Erythroblast (primary cell): ENCODE measurements at regions not wholly inside any gene's neighbourhood (a gene's known extent, or its start where the extent isn't known, plus 50 kb on each side); places are given as distances from the start of the nearest gene placed in this dataset.

Experiments
- GATA1 ChIP-seq: IDR thresholded peaks from 2 replicates; pipeline ENCODE4 v1.6.1; 2011; ENCODE audit warnings: low read depth, mild to moderate bottlenecking, control low read depth, low read length, moderate library complexity
- POLR2A ChIP-seq: IDR thresholded peaks from 2 replicates; pipeline ENCODE4 v1.6.1; 2011; ENCODE audit warnings: mild to moderate bottlenecking, low read length

DNA sequence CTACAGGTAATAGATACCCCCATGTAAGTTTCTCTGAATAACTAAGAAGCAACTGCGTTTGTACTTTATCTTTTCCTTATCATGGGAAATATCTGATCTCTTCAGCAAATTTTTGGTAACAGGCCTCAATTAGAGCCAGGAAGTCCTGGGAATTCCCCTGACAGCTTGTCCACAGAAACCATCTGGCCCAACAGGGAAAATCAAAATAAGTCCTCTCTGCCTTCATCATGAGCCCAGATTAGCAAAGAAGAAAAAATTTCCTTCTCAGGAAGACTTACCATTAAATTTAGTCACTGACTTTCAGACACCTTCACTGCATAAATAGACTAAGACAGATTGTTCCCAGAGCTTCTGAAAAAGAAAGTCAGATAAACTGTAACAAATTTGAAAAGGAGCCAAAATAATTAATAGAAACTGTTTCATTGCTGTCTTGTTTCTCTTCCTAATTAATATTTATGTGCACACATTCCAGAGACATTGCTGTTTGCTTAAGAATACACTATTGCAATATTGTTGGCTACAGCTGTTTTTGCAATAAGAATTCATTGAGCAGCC lies 278.1 kb upstream of the FAT3 start:
- TF ChIP-seq POLR2A (no peak), GATA1 (no peak)
